WI38 (cell line): ENCODE measurements at regions not wholly inside any gene's neighbourhood (a gene's known extent, or its start where the extent isn't known, plus 50 kb on each side); places are given as distances from the start of the nearest gene placed in this dataset.
"Not testable (repeated sequence)": the region's sequence is repeated elsewhere in the genome, so short reads cannot be mapped to it uniquely, and the experiment has no call there.

Experiments
- H3K4me3 ChIP-seq: 2 replicates; pipeline ENCODE4 v1.5.1; 2011; ENCODE audit warnings: low read depth, mild to moderate bottlenecking, control low read depth, low read length
- CTCF ChIP-seq: IDR thresholded peaks from 2 replicates; pipeline ENCODE4 v1.5.1; 2012; ENCODE audit warnings: low read depth, mild to moderate bottlenecking, control low read depth, low read length

GRCh38 chr4:158122501-158122900, 50.3 kb downstream of the GASK1B start:
- TF ChIP-seq CTCF: no peak
- no peak overlapping the region for H3K4me3 ChIP-seq

- no peak overlapping the region; the same call in 1 of the 2 replicates for H3K4me3 ChIP-seq
- TF ChIP-seq CTCF: no peak
Measured at GRCh38 chr4:158121161-158121579, 51.7 kb downstream of the GASK1B start.

- H3K4me3 ChIP-seq: not testable (repeated sequence)
Measured at GRCh38 chr4:158120645-158121151, 52.1 kb downstream of the GASK1B start.

GRCh38 chr4:158112611-158113010, 60.2 kb downstream of the GASK1B start:
- TF ChIP-seq CTCF: no peak
- no peak overlapping the region for H3K4me3 ChIP-seq

- no peak overlapping the region for H3K4me3 ChIP-seq
- TF ChIP-seq CTCF: no peak
Measured at GRCh38 chr4:158111241-158111640, 61.6 kb downstream of the GASK1B start.

GRCh38 chr4:158102904-158103303, 69.9 kb downstream of the GASK1B start:
- no peak overlapping the region for H3K4me3 ChIP-seq
- no peak for TF ChIP-seq CTCF

GRCh38 chr4:158099686-158100085, 73.1 kb downstream of the GASK1B start:
- no peak for TF ChIP-seq CTCF

GRCh38 chr4:158098802-158099201, 74.0 kb downstream of the GASK1B start:
- H3K4me3 ChIP-seq: no peak overlapping the region
- TF ChIP-seq CTCF: no peak

More at GRCh38 chr4:158099686-158100085, 73.1 kb downstream of the GASK1B start:
- no peak overlapping the region for H3K4me3 ChIP-seq
